GM23338 (cell line): ENCODE measurements at regions not wholly inside any gene's neighbourhood (a gene's known extent, or its start where the extent isn't known, plus 50 kb on each side); places are given as distances from the start of the nearest gene placed in this dataset.

ENCODE experiments used
- ATAC-seq: fragments of 200-7000 bp; cut with Tn5 transposase; 3 replicates; pipeline ENCODE4 v1.9.1; 2020
- DNase-seq: peaks from one replicate; pipeline ENCODE4 v3.0.0-alpha.2; 2015; ENCODE audit warnings: low spot score
- H2AFZ ChIP-seq: fragments of 200-600 bp; sonication (generic); 2 replicates; pipeline ENCODE4 v1.8.0; 2016; ENCODE audit warnings: antibody characterized with exemption, mild to moderate bottlenecking, moderate library complexity
- H3F3A ChIP-seq: fragments of 200-600 bp; sonication (generic); replicated peaks from 2 replicates; pipeline ENCODE4 v1.8.0; 2017; ENCODE audit warnings: antibody characterized with exemption, mixed run types, low read depth
- H3K27ac ChIP-seq: fragments of 200-600 bp; sonication (generic); 2 replicates; pipeline ENCODE4 v1.6.1; 2016; ENCODE audit warnings: low read depth
- H3K27me3 ChIP-seq: fragments of 200-600 bp; sonication (generic); 2 replicates; pipeline ENCODE4 v1.8.0; 2016; ENCODE audit warnings: mild to moderate bottlenecking, mixed run types, moderate library complexity; ENCODE audit not compliant: insufficient read depth
- H3K36me3 ChIP-seq: fragments of 200-600 bp; sonication (generic); 2 replicates; pipeline ENCODE4 v1.8.0; 2016; ENCODE audit warnings: mild to moderate bottlenecking; ENCODE audit not compliant: insufficient read depth
- H3K4me1 ChIP-seq: fragments of 200-600 bp; sonication (generic); 2 replicates; pipeline ENCODE4 v1.8.0; 2016; ENCODE audit warnings: mild to moderate bottlenecking, moderate library complexity; ENCODE audit not compliant: insufficient read depth
- H3K4me2 ChIP-seq: fragments of 200-600 bp; sonication (generic); 2 replicates; pipeline ENCODE4 v1.7.1; 2017; ENCODE audit warnings: mixed run types
- H3K4me3 ChIP-seq: fragments of 200-600 bp; sonication (generic); 2 replicates; pipeline ENCODE4 v1.6.1; 2016; ENCODE audit warnings: mixed run types
- H3K79me2 ChIP-seq: fragments of 200-600 bp; sonication (generic); replicated peaks from 2 replicates; pipeline ENCODE4 v1.8.0; 2017; ENCODE audit warnings: mild to moderate bottlenecking; ENCODE audit not compliant: insufficient read depth
- H3K9me2 ChIP-seq: fragments of 200-600 bp; sonication (generic); 2 replicates; pipeline ENCODE4 v1.8.0; 2017; ENCODE audit not compliant: insufficient read depth
- H4K20me1 ChIP-seq: fragments of 200-600 bp; sonication (generic); replicated peaks from 2 replicates; pipeline ENCODE4 v1.8.0; 2017; ENCODE audit warnings: mild to moderate bottlenecking; ENCODE audit not compliant: insufficient read depth
- H3K27ac Mint-ChIP-seq: 2 replicates; pipeline ENCODE4 v1.8.0; 2020; ENCODE audit warnings: inconsistent platforms, mild to moderate bottlenecking, moderate library complexity, mixed read lengths
- H3K27me3 Mint-ChIP-seq: 3 replicates; pipeline ENCODE4 v1.8.0; 2022; ENCODE audit warnings: low read depth, mild to moderate bottlenecking, moderate library complexity, mixed read lengths, inconsistent platforms; ENCODE audit not compliant: insufficient read depth, poor library complexity
- H3K36me3 Mint-ChIP-seq: 3 replicates; pipeline ENCODE4 v1.8.0; 2021; ENCODE audit warnings: low read depth, mild to moderate bottlenecking, inconsistent platforms, moderate library complexity, mixed read lengths
- H3K4me1 Mint-ChIP-seq: 3 replicates; pipeline ENCODE4 v1.8.0; 2020; ENCODE audit warnings: mild to moderate bottlenecking, inconsistent platforms, mixed read lengths
- H3K4me3 Mint-ChIP-seq: 3 replicates; pipeline ENCODE4 v1.8.0; 2021; ENCODE audit warnings: moderate library complexity, mild to moderate bottlenecking, inconsistent platforms, mixed read lengths
- H3K9me3 Mint-ChIP-seq: 3 replicates; pipeline ENCODE4 v1.8.0; 2020; ENCODE audit warnings: moderate library complexity, mild to moderate bottlenecking, inconsistent platforms, mixed read lengths
- CREB1 ChIP-seq: fragments of 250-450 bp; sonication (Bioruptor Pico); IDR thresholded peaks from 2 replicates; pipeline ENCODE4 v1.5.0; 2020; ENCODE audit warnings: low read depth, mild to moderate bottlenecking, moderate library complexity
- EZH2phosphoT487 ChIP-seq: fragments of 200-600 bp; sonication (generic); IDR thresholded peaks from one replicate; pipeline ENCODE4 v1.8.1; 2018; ENCODE audit warnings: antibody characterized with exemption; ENCODE audit not compliant: unreplicated experiment
- NANOG ChIP-seq: IDR thresholded peaks from 2 replicates; pipeline ENCODE4 v1.6.1; 2016; ENCODE audit warnings: antibody characterized with exemption, borderline replicate concordance
- STAT1 ChIP-seq: IDR thresholded peaks from one replicate; pipeline ENCODE4 v1.6.1; 2016; ENCODE audit warnings: antibody characterized with exemption; ENCODE audit not compliant: unreplicated experiment
- TF ChIP-seq, protein P1 (sequence below): fragments of 250-450 bp; sonication (Bioruptor Pico); IDR thresholded peaks from 2 replicates; pipeline ENCODE4 v1.5.0; 2020; ENCODE audit warnings: mild to moderate bottlenecking, moderate library complexity
- TF ChIP-seq, protein P2 (sequence below), 2 experiments: fragments of 200-600 bp in 1 of 2; sonication (generic) in 1 of 2; conservative IDR thresholded peaks; 2 replicates each; pipeline versions ENCODE4 v1.5.1 to v1.6.1; 2016 to 2017; ENCODE audit warnings: antibody characterized with exemption in 2 of 2, low read depth in 2 of 2, mild to moderate bottlenecking in 2 of 2, moderate library complexity in 1 of 2
- TF ChIP-seq, protein P3 (sequence below): IDR thresholded peaks from one replicate; pipeline ENCODE4 v1.6.1; 2018; ENCODE audit warnings: antibody characterized with exemption; ENCODE audit not compliant: unreplicated experiment

DNA sequence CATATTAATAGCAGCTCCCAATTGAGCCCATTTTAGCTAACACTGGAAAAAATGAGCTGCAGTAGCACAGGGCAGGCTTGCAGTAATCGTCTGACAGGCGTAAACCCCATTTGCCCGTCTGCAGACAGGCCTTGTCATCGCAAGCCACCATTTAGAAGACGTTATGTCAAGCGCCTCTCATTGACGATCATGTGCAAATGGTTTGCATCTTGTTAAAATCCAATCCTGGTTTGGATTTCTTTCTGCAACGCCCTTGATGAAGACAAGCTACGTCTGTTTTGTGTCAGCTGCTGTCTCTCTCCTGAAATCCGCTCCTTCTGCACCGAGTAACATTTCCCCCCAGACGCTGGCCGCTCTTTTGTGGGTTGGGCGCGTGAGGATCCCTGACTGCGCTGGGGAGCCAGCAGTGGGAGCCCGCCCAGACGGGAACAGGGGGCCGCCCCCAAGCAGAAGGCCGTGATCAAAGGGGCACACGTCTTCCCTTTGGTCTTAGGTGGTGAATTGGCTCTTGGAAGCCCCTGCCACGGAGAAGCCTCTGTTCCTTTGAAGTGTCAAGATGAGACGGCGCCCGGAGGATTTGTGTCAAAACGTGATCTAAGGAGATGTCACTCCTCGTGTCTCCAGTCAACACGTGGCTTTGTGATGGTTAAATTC, 84.2 kb upstream of the GPC1 start:
- peaks cover 6% of the 10 kb centered on the region for H3K27me3 Mint-ChIP-seq
- Histone ChIP-seq H3K36me3 (no peaks in the 10 kb centered on the region), H3F3A (no peaks in the 10 kb centered on the region), H3K4me1 (no peaks in the 10 kb centered on the region), H3K27me3 (no peaks in the 10 kb centered on the region), H3K4me2 (no peak overlapping the region), H3K27ac (no peak overlapping the region), H3K9me2 (no peaks in the 10 kb centered on the region), H3K79me2 (no peaks in the 10 kb centered on the region), H4K20me1 (no peaks in the 10 kb centered on the region), H3K4me3 (no peak overlapping the region), H2AFZ (no peak overlapping the region)
- DNase-seq (no peak), ATAC-seq (no peak)
- H3K4me1 Mint-ChIP-seq: no peaks in the 10 kb centered on the region
- TF ChIP-seq CREB1 (CRISPR knock-in tag) (no peak), EZH2phosphoT487 (no peak), STAT1 (no peak), NANOG (no peak)
- TF ChIP-seq, protein P1, sequence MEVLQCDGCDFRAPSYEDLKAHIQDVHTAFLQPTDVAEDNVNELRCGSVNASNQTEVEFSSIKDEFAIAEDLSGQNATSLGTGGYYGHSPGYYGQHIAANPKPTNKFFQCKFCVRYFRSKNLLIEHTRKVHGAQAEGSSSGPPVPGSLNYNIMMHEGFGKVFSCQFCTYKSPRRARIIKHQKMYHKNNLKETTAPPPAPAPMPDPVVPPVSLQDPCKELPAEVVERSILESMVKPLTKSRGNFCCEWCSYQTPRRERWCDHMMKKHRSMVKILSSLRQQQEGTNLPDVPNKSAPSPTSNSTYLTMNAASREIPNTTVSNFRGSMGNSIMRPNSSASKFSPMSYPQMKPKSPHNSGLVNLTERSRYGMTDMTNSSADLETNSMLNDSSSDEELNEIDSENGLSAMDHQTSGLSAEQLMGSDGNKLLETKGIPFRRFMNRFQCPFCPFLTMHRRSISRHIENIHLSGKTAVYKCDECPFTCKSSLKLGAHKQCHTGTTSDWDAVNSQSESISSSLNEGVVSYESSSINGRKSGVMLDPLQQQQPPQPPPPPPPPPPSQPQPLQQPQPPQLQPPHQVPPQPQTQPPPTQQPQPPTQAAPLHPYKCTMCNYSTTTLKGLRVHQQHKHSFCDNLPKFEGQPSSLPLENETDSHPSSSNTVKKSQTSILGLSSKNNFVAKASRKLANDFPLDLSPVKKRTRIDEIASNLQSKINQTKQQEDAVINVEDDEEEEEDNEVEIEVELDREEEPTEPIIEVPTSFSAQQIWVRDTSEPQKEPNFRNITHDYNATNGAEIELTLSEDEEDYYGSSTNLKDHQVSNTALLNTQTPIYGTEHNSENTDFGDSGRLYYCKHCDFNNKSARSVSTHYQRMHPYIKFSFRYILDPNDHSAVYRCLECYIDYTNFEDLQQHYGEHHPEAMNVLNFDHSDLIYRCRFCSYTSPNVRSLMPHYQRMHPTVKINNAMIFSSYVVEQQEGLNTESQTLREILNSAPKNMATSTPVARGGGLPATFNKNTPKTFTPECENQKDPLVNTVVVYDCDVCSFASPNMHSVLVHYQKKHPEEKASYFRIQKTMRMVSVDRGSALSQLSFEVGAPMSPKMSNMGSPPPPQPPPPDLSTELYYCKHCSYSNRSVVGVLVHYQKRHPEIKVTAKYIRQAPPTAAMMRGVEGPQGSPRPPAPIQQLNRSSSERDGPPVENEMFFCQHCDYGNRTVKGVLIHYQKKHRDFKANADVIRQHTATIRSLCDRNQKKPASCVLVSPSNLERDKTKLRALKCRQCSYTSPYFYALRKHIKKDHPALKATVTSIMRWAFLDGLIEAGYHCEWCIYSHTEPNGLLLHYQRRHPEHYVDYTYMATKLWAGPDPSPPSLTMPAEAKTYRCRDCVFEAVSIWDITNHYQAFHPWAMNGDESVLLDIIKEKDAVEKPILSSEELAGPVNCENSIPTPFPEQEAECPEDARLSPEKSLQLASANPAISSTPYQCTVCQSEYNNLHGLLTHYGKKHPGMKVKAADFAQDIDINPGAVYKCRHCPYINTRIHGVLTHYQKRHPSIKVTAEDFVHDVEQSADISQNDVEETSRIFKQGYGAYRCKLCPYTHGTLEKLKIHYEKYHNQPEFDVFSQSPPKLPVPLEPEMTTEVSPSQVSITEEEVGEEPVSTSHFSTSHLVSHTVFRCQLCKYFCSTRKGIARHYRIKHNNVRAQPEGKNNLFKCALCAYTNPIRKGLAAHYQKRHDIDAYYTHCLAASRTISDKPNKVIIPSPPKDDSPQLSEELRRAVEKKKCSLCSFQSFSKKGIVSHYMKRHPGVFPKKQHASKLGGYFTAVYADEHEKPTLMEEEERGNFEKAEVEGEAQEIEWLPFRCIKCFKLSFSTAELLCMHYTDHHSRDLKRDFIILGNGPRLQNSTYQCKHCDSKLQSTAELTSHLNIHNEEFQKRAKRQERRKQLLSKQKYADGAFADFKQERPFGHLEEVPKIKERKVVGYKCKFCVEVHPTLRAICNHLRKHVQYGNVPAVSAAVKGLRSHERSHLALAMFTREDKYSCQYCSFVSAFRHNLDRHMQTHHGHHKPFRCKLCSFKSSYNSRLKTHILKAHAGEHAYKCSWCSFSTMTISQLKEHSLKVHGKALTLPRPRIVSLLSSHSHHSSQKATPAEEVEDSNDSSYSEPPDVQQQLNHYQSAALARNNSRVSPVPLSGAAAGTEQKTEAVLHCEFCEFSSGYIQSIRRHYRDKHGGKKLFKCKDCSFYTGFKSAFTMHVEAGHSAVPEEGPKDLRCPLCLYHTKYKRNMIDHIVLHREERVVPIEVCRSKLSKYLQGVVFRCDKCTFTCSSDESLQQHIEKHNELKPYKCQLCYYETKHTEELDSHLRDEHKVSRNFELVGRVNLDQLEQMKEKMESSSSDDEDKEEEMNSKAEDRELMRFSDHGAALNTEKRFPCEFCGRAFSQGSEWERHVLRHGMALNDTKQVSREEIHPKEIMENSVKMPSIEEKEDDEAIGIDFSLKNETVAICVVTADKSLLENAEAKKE (CRISPR knock-in tag): no peak
- TF ChIP-seq, protein P2, sequence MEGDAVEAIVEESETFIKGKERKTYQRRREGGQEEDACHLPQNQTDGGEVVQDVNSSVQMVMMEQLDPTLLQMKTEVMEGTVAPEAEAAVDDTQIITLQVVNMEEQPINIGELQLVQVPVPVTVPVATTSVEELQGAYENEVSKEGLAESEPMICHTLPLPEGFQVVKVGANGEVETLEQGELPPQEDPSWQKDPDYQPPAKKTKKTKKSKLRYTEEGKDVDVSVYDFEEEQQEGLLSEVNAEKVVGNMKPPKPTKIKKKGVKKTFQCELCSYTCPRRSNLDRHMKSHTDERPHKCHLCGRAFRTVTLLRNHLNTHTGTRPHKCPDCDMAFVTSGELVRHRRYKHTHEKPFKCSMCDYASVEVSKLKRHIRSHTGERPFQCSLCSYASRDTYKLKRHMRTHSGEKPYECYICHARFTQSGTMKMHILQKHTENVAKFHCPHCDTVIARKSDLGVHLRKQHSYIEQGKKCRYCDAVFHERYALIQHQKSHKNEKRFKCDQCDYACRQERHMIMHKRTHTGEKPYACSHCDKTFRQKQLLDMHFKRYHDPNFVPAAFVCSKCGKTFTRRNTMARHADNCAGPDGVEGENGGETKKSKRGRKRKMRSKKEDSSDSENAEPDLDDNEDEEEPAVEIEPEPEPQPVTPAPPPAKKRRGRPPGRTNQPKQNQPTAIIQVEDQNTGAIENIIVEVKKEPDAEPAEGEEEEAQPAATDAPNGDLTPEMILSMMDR (conservative IDR thresholded peaks at IDR 0.05; ENCODE audit: low read depth in 2 of 2): no peak
- TF ChIP-seq, protein P3, sequence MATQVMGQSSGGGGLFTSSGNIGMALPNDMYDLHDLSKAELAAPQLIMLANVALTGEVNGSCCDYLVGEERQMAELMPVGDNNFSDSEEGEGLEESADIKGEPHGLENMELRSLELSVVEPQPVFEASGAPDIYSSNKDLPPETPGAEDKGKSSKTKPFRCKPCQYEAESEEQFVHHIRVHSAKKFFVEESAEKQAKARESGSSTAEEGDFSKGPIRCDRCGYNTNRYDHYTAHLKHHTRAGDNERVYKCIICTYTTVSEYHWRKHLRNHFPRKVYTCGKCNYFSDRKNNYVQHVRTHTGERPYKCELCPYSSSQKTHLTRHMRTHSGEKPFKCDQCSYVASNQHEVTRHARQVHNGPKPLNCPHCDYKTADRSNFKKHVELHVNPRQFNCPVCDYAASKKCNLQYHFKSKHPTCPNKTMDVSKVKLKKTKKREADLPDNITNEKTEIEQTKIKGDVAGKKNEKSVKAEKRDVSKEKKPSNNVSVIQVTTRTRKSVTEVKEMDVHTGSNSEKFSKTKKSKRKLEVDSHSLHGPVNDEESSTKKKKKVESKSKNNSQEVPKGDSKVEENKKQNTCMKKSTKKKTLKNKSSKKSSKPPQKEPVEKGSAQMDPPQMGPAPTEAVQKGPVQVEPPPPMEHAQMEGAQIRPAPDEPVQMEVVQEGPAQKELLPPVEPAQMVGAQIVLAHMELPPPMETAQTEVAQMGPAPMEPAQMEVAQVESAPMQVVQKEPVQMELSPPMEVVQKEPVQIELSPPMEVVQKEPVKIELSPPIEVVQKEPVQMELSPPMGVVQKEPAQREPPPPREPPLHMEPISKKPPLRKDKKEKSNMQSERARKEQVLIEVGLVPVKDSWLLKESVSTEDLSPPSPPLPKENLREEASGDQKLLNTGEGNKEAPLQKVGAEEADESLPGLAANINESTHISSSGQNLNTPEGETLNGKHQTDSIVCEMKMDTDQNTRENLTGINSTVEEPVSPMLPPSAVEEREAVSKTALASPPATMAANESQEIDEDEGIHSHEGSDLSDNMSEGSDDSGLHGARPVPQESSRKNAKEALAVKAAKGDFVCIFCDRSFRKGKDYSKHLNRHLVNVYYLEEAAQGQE: no peak
- H3K4me3 Mint-ChIP-seq: no peak overlapping the region
- peaks cover 3% of the 10 kb centered on the region; the same call in 2 of the 3 replicates for H3K9me3 Mint-ChIP-seq
- no peaks in the 10 kb centered on the region; the same call in 2 of the 3 replicates for H3K36me3 Mint-ChIP-seq
- H3K27ac Mint-ChIP-seq: no peak overlapping the region
